ENCODE measurements at regions not wholly inside any gene's neighbourhood (a gene's known extent, or its start where the extent isn't known, plus 50 kb on each side); places are given as distances from the start of the nearest gene placed in this dataset.

DNA sequence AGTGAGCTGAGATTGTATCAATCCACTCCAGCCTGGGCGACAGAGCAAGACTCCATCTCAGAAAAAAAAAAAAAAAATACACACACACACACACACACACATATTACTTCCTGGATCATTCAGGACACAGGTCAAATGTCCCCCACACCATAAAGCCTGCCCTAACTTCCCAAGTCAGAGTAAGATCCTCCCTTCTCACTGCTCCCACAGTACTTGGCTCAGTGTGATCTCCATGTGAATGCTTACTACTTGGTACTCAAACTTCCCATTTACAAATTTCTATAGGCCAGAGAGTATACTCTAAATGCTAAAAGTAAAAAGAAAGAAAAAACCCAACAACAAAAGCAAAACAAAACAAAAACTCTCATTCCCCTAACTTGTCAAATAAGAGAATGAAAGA lies 386.8 kb downstream of the SLITRK6 start:
- TF ChIP-seq POLR2A (IDR thresholded peaks at IDR 0.05; ENCODE audit: low read depth, low read length), result no peak
- no peak for TF ChIP-seq POLR2AphosphoS5 (IDR thresholded peaks at IDR 0.05; ENCODE audit: low read depth, low read length)
- TF ChIP-seq POU2F2 (IDR thresholded peaks at IDR 0.05; ENCODE audit: low read depth, low read length), result no peak

Measured in GM12891 (cell line).